KMS-11 (cell line): ENCODE measurements at regions not wholly inside any gene's neighbourhood (a gene's known extent, or its start where the extent isn't known, plus 50 kb on each side); places are given as distances from the start of the nearest gene placed in this dataset.

Source experiments
- H2AFZ ChIP-seq: fragments of 200-600 bp; sonication (generic); 2 replicates; pipeline ENCODE4 v1.6.1; 2016; ENCODE audit warnings: antibody characterized with exemption, mixed run types, low read depth
- H3K27ac ChIP-seq: fragments of 200-600 bp; sonication (generic); 2 replicates; pipeline ENCODE4 v1.6.1; 2016; ENCODE audit warnings: mild to moderate bottlenecking, mixed run types
- H3K27me3 ChIP-seq: fragments of 200-600 bp; sonication (generic); 2 replicates; pipeline ENCODE4 v1.6.1; 2017; ENCODE audit warnings: mild to moderate bottlenecking, low read depth, mixed run types, moderate library complexity; ENCODE audit not compliant: insufficient read depth
- H3K36me3 ChIP-seq: fragments of 200-600 bp; sonication (generic); 2 replicates; pipeline ENCODE4 v1.6.1; 2017; ENCODE audit warnings: mild to moderate bottlenecking, mixed run types; ENCODE audit not compliant: insufficient read depth
- H3K4me1 ChIP-seq: fragments of 200-600 bp; sonication (generic); 2 replicates; pipeline ENCODE4 v1.6.1; 2016; ENCODE audit warnings: mild to moderate bottlenecking, low read depth, mixed run types; ENCODE audit not compliant: poor library complexity, severe bottlenecking
- H3K4me2 ChIP-seq: fragments of 200-600 bp; sonication (generic); 2 replicates; pipeline ENCODE4 v1.7.0; 2016; ENCODE audit warnings: mild to moderate bottlenecking, mixed run types
- H3K4me3 ChIP-seq: fragments of 200-600 bp; sonication (generic); IDR thresholded peaks from 2 replicates; pipeline ENCODE4 v1.6.1; 2017; ENCODE audit warnings: low read depth, low read length, mixed read lengths; ENCODE audit not compliant: insufficient read depth
- H3K79me2 ChIP-seq: fragments of 200-600 bp; sonication (generic); 2 replicates; pipeline ENCODE4 v1.6.1; 2016; ENCODE audit warnings: low read depth, mixed run types; ENCODE audit not compliant: insufficient read depth
- H3K9ac ChIP-seq: fragments of 200-600 bp; sonication (generic); 2 replicates; pipeline ENCODE4 v1.6.1; 2016; ENCODE audit warnings: mild to moderate bottlenecking, mixed run types
- H4K20me1 ChIP-seq: fragments of 200-600 bp; sonication (generic); 2 replicates; pipeline ENCODE4 v1.6.1; 2016; ENCODE audit warnings: mild to moderate bottlenecking, mixed run types; ENCODE audit not compliant: insufficient read depth
- TF ChIP-seq, protein P1 (sequence below): fragments of 200-600 bp; sonication (generic); conservative IDR thresholded peaks from 2 replicates; pipeline ENCODE4 v1.6.1; 2017; ENCODE audit warnings: low read depth, mild to moderate bottlenecking, antibody characterized with exemption, low read length, moderate library complexity, mixed read lengths

- Histone ChIP-seq H3K27ac (no peak overlapping the region), H2AFZ (no peak overlapping the region), H3K9ac (no peak overlapping the region), H3K36me3 (no peaks in the 10 kb centered on the region), H3K79me2 (no peaks in the 10 kb centered on the region), H3K4me1 (no peaks in the 10 kb centered on the region), H3K4me3 (no peak overlapping the region), H3K4me2 (no peak overlapping the region), H3K27me3 (no peaks in the 10 kb centered on the region), H4K20me1 (no peaks in the 10 kb centered on the region)
- TF ChIP-seq, protein P1, sequence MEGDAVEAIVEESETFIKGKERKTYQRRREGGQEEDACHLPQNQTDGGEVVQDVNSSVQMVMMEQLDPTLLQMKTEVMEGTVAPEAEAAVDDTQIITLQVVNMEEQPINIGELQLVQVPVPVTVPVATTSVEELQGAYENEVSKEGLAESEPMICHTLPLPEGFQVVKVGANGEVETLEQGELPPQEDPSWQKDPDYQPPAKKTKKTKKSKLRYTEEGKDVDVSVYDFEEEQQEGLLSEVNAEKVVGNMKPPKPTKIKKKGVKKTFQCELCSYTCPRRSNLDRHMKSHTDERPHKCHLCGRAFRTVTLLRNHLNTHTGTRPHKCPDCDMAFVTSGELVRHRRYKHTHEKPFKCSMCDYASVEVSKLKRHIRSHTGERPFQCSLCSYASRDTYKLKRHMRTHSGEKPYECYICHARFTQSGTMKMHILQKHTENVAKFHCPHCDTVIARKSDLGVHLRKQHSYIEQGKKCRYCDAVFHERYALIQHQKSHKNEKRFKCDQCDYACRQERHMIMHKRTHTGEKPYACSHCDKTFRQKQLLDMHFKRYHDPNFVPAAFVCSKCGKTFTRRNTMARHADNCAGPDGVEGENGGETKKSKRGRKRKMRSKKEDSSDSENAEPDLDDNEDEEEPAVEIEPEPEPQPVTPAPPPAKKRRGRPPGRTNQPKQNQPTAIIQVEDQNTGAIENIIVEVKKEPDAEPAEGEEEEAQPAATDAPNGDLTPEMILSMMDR: no peak
These were observed 115.3 kb upstream of the NDUFV2 start for GRCh38 chr18:8987241-8987640.

- Histone ChIP-seq H2AFZ (no peak overlapping the region), H3K4me3 (no peak overlapping the region), H3K4me1 (no peaks in the 10 kb centered on the region), H3K27ac (no peak overlapping the region), H3K36me3 (no peaks in the 10 kb centered on the region), H4K20me1 (no peaks in the 10 kb centered on the region), H3K27me3 (no peaks in the 10 kb centered on the region), H3K79me2 (no peaks in the 10 kb centered on the region), H3K9ac (no peak overlapping the region), H3K4me2 (no peak overlapping the region)
- TF ChIP-seq, protein P1: peak; percentile 76
These were observed 114.1 kb upstream of the NDUFV2 start for GRCh38 chr18:8988260-8988871.

DNA sequence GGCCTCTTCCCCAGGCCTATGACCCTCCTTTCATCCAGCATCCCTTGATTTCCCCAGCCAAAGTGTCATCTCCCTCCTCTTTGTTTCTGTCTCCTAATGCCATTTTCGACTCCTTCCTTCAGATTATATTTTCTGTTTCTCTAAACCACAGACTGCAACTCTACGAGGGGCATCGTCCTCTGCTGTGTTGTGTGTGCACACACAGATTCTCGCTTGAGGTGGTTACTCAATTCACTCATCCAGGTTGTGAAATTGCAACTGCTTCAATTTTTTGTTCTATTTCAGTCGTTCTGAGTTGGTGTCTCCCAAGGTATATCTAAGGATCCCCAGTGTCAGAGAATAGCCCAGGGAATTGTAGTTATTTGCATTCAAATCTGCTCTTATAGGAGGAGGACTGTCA is 113.5 kb upstream of the NDUFV2 start:
- Histone ChIP-seq H3K27ac (no peak overlapping the region), H3K4me2 (no peak overlapping the region), H3K79me2 (no peaks in the 10 kb centered on the region), H3K9ac (no peak overlapping the region), H3K4me3 (no peak overlapping the region), H3K4me1 (no peaks in the 10 kb centered on the region), H2AFZ (no peak overlapping the region), H3K36me3 (no peaks in the 10 kb centered on the region), H3K27me3 (no peaks in the 10 kb centered on the region), H4K20me1 (no peaks in the 10 kb centered on the region)
- TF ChIP-seq, protein P1: no peak

DNA sequence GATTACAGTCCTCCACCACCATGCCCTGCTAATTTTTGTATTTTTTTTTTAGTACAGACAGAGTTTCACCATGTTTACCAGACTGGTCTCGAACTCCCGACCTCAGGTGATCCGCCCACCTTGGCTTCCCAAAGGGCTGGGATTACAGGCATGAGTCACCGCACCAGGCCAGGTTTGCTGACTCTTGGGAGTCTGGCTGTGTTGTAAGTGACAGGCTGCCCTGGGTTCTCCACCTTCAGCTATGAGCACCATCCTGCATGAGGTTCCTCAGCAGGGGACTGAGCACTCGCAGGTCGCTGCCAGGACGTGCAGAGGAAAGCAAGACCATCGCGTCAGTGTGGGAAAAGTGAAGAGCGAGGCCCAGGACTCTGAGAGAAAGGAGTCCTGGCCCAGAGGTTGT is 112.6 kb upstream of the NDUFV2 start:
- Histone ChIP-seq H3K27me3 (no peaks in the 10 kb centered on the region), H3K36me3 (no peaks in the 10 kb centered on the region), H3K4me2 (no peak overlapping the region), H4K20me1 (no peaks in the 10 kb centered on the region), H2AFZ (no peak overlapping the region), H3K4me1 (no peaks in the 10 kb centered on the region), H3K79me2 (no peaks in the 10 kb centered on the region), H3K9ac (no peak overlapping the region), H3K27ac (no peak overlapping the region), H3K4me3 (no peak overlapping the region)
- TF ChIP-seq, protein P1: no peak
